ENCODE measurements at regions not wholly inside any gene's neighbourhood (a gene's known extent, or its start where the extent isn't known, plus 50 kb on each side); places are given as distances from the start of the nearest gene placed in this dataset.

- TF ChIP-seq, protein P1, sequence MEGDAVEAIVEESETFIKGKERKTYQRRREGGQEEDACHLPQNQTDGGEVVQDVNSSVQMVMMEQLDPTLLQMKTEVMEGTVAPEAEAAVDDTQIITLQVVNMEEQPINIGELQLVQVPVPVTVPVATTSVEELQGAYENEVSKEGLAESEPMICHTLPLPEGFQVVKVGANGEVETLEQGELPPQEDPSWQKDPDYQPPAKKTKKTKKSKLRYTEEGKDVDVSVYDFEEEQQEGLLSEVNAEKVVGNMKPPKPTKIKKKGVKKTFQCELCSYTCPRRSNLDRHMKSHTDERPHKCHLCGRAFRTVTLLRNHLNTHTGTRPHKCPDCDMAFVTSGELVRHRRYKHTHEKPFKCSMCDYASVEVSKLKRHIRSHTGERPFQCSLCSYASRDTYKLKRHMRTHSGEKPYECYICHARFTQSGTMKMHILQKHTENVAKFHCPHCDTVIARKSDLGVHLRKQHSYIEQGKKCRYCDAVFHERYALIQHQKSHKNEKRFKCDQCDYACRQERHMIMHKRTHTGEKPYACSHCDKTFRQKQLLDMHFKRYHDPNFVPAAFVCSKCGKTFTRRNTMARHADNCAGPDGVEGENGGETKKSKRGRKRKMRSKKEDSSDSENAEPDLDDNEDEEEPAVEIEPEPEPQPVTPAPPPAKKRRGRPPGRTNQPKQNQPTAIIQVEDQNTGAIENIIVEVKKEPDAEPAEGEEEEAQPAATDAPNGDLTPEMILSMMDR (IDR thresholded peaks at IDR 0.05; ENCODE audit: low read depth, low read length) = no peak
- H3K4me3 ChIP-seq (ENCODE audit: low read depth, low read length) = no peak overlapping the region; the same call in 1 of the 2 replicates
These were observed 589.7 kb downstream of the SPRY1 start for GRCh38 chr4:123986268-123986798.

DNA sequence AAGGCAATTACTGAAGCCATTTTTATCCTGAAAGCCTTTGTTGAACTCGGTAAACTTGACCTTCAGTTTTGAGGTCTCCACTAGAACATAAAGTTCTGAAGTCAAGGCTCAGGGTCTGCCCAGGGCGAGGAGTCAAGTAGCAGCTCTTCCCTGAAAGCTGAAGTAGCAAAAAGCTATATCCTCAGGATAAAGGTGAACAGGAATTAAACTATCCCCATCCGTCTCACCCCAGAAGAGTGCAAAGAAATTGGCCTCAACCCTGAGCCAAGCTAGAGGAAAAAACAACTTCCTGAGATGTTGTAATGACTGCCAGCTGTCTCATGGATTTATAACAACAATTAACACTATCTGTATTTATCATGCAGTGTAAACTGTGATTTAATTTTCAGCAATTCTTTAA is 590.8 kb downstream of the SPRY1 start:
- TF ChIP-seq, protein P1 (IDR thresholded peaks at IDR 0.05; ENCODE audit: low read depth, low read length) = no peak
- H3K4me3 ChIP-seq (ENCODE audit: low read depth, low read length) = no peak overlapping the region

GRCh38 chr4:123990310-123990870 is 593.8 kb downstream of the SPRY1 start:
- TF ChIP-seq, protein P1 (IDR thresholded peaks at IDR 0.05; ENCODE audit: low read depth, low read length) = no peak
- no peak overlapping the region for H3K4me3 ChIP-seq (ENCODE audit: low read depth, low read length)

GRCh38 chr4:123994917-123995316 is 598.3 kb downstream of the SPRY1 start:
- TF ChIP-seq, protein P1 (IDR thresholded peaks at IDR 0.05; ENCODE audit: low read depth, low read length) = 0 out of 2 replicates have a peak, but pooled peaks have one; percentile 13
- H3K4me3 ChIP-seq (ENCODE audit: low read depth, low read length) = no peak overlapping the region

DNA sequence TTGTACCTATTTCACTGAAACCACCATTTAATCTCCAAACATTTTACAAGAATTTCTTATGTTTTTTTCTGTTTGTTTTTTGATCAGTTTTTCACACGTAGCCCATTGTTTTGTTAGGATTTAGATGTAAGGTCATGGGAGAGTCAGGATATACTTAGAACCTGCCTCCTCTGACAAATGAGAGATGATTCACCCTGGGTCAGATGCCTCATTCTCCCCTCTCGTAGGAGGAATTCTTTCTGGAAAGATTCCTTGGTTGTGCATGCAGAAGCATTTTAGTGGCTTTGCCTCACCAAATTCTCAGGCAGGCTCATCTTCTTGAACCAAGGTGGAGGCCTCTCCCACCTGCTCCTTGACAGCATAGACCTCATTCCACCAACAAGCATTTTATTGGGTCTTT is 599.3 kb downstream of the SPRY1 start:
- TF ChIP-seq, protein P1 (IDR thresholded peaks at IDR 0.05; ENCODE audit: low read depth, low read length) = no peak
- no peak overlapping the region for H3K4me3 ChIP-seq (ENCODE audit: low read depth, low read length)

DNA sequence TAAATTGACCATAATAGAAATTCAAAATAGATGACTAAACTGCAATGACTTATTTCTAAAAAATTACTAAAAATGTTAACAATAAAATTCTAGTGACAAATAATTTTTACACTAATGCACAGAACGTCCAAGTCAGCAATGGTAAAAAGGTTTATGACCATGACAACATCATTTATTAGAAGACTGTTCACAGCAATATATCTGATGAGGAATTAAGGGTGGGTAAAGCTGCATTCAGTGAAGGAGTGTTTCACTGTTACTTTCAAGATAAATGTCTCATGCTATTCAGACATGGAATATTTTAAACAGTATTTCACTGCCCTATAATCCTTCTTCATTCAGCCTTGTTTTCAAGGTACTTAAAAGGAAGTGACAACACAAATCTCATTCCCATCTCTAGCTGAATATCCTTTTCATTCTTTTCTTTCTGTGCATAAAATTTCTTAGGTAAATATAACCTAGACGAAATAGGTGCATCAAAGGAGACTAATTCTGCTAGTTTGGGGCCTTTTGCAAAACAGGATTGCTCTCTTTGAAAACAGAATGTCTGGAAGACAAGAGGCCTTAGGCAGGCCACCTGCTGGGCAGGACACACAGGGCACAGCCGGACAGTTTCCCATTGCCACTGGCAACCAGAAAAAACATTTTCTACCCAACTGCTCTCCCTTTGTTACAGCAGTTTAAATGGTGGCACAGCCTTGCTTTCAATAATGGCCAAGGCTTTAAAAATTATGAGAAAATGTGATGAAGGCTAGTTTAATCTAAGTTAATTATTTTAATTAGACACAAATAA is 600.3 kb downstream of the SPRY1 start:
- no peak overlapping the region for H3K4me3 ChIP-seq (ENCODE audit: low read depth, low read length)
- TF ChIP-seq, protein P1 (IDR thresholded peaks at IDR 0.05; ENCODE audit: low read depth, low read length) = no peak
